Neural progenitor cell (in vitro differentiated cells): ENCODE measurements at regions not wholly inside any gene's neighbourhood (a gene's known extent, or its start where the extent isn't known, plus 50 kb on each side); places are given as distances from the start of the nearest gene placed in this dataset.

Experiments
- DNase-seq: peaks from one replicate; pipeline ENCODE4 v3.0.0-alpha.2; 2016; ENCODE audit warnings: low spot score
- H2AFZ ChIP-seq: fragments of 200-600 bp; sonication (generic); replicated peaks from 2 replicates; pipeline ENCODE4 v1.6.1; 2016; ENCODE audit warnings: antibody characterized with exemption
- H3F3A ChIP-seq: fragments of 200-600 bp; sonication (generic); 2 replicates; pipeline ENCODE4 v1.6.1; 2016; ENCODE audit warnings: antibody characterized with exemption, low read depth
- H3K27ac ChIP-seq: fragments of 200-600 bp; sonication (generic); 2 replicates; pipeline ENCODE4 v1.5.1; 2016; ENCODE audit warnings: mild to moderate bottlenecking
- H3K27me3 ChIP-seq: fragments of 200-600 bp; sonication (generic); 2 replicates; pipeline ENCODE4 v1.6.1; 2016; ENCODE audit warnings: mild to moderate bottlenecking, moderate library complexity
- H3K36me3 ChIP-seq: fragments of 200-600 bp; sonication (generic); 2 replicates; pipeline ENCODE4 v1.5.1; 2016
- H3K4me1 ChIP-seq: fragments of 200-600 bp; sonication (generic); 2 replicates; pipeline ENCODE4 v1.6.1; 2016; ENCODE audit warnings: mixed run types
- H3K4me2 ChIP-seq: fragments of 200-600 bp; sonication (generic); 2 replicates; pipeline ENCODE4 v1.6.1; 2016
- H3K4me3 ChIP-seq: fragments of 200-600 bp; sonication (generic); 2 replicates; pipeline ENCODE4 v1.5.1; 2016
- H3K79me2 ChIP-seq: fragments of 200-600 bp; sonication (generic); 2 replicates; pipeline ENCODE4 v1.6.1; 2016; ENCODE audit warnings: low read depth
- H3K9ac ChIP-seq: fragments of 200-600 bp; sonication (generic); 2 replicates; pipeline ENCODE4 v1.6.1; 2016
- H3K9me3 ChIP-seq: fragments of 200-600 bp; sonication (generic); 2 replicates; pipeline ENCODE4 v1.5.1; 2016; ENCODE audit warnings: low read depth
- H4K20me1 ChIP-seq: fragments of 200-600 bp; sonication (generic); 2 replicates; pipeline ENCODE4 v1.6.1; 2016; ENCODE audit warnings: low read depth
- H3K27ac Mint-ChIP-seq: 3 replicates; pipeline ENCODE4 v1.8.0; 2021; ENCODE audit warnings: mixed read lengths
- H3K27me3 Mint-ChIP-seq: 2 replicates; pipeline ENCODE4 v1.8.0; 2022; ENCODE audit warnings: low read depth, mild to moderate bottlenecking, inconsistent platforms, moderate library complexity, mixed read lengths; ENCODE audit not compliant: insufficient read depth
- H3K36me3 Mint-ChIP-seq: 3 replicates; pipeline ENCODE4 v1.8.0; 2021; ENCODE audit warnings: mixed read lengths
- H3K4me1 Mint-ChIP-seq: 3 replicates; pipeline ENCODE4 v1.8.0; 2021; ENCODE audit warnings: mixed read lengths
- H3K4me3 Mint-ChIP-seq: 3 replicates; pipeline ENCODE4 v1.8.0; 2021; ENCODE audit warnings: mild to moderate bottlenecking, moderate library complexity, mixed read lengths
- H3K9me3 Mint-ChIP-seq: 3 replicates; pipeline ENCODE4 v1.8.0; 2020; ENCODE audit warnings: mixed read lengths
- EZH2 ChIP-seq: fragments of 200-600 bp; sonication (generic); IDR thresholded peaks from 2 replicates; pipeline ENCODE4 v1.6.1; 2017; ENCODE audit warnings: antibody characterized with exemption, mild to moderate bottlenecking, moderate library complexity
- EZH2phosphoT487 ChIP-seq: fragments of 200-600 bp; sonication (generic); IDR thresholded peaks from 2 replicates; pipeline ENCODE4 v1.6.1; 2017; ENCODE audit warnings: antibody characterized with exemption
- TF ChIP-seq, protein P1 (sequence below): fragments of 200-600 bp; sonication (generic); IDR thresholded peaks from 2 replicates; pipeline ENCODE4 v1.5.1; 2017; ENCODE audit warnings: antibody characterized with exemption, mild to moderate bottlenecking

DNA sequence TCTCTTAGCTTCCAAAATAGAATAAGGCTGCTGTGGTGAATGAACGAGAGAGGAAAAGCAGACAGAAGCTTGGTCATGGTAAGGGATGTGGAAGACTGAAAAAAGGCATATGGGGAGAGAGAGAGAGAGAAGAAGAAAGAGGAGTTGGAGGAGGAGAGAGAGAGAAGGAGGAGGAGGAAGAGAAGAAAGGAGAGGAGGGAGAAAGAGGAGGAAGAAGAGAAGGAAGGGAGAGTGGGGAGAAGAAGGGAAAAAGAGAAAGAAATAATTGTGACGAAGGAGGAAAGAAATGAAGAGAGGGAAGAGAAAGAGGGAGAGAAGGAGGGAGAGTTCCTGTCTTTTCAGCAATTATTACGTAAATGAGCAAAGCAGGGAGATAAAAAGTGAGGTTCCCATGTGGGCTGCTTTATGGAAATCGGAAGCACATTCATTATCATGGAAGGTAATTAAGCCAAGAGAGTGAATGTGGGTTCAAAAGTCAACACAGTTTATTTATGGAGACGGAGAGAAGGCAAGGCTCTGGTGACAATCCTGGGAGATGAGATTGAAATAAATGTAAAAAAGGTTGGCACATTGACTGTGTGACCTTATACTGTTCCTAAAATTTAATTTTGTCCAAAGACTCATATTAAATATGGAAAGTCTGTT is 611.2 kb downstream of the KIF4B start:
- Histone ChIP-seq H3K9me3 (no peaks in the 10 kb centered on the region), H3K4me1 (peaks cover 18% of the 10 kb centered on the region), H3K4me2 (no peak overlapping the region), H3K27me3 (no peaks in the 10 kb centered on the region), H3K79me2 (no peaks in the 10 kb centered on the region), H3K27ac (no peak overlapping the region), H3K36me3 (no peaks in the 10 kb centered on the region), H2AFZ (no peak overlapping the region), H3K9ac (no peak overlapping the region), H3F3A (peaks cover 12% of the 10 kb centered on the region), H3K4me3 (no peak overlapping the region), H4K20me1 (no peaks in the 10 kb centered on the region)
- H3K36me3 Mint-ChIP-seq = no peaks in the 10 kb centered on the region
- peaks cover 22% of the 10 kb centered on the region for H3K4me1 Mint-ChIP-seq
- H3K27me3 Mint-ChIP-seq = peaks cover 8% of the 10 kb centered on the region
- no peaks in the 10 kb centered on the region for H3K9me3 Mint-ChIP-seq
- H3K4me3 Mint-ChIP-seq = no peak overlapping the region
- TF ChIP-seq EZH2 (no peak), EZH2phosphoT487 (no peak)
- TF ChIP-seq, protein P1, sequence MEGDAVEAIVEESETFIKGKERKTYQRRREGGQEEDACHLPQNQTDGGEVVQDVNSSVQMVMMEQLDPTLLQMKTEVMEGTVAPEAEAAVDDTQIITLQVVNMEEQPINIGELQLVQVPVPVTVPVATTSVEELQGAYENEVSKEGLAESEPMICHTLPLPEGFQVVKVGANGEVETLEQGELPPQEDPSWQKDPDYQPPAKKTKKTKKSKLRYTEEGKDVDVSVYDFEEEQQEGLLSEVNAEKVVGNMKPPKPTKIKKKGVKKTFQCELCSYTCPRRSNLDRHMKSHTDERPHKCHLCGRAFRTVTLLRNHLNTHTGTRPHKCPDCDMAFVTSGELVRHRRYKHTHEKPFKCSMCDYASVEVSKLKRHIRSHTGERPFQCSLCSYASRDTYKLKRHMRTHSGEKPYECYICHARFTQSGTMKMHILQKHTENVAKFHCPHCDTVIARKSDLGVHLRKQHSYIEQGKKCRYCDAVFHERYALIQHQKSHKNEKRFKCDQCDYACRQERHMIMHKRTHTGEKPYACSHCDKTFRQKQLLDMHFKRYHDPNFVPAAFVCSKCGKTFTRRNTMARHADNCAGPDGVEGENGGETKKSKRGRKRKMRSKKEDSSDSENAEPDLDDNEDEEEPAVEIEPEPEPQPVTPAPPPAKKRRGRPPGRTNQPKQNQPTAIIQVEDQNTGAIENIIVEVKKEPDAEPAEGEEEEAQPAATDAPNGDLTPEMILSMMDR = no peak
- H3K27ac Mint-ChIP-seq = no peak overlapping the region
- no peak for DNase-seq

DNA sequence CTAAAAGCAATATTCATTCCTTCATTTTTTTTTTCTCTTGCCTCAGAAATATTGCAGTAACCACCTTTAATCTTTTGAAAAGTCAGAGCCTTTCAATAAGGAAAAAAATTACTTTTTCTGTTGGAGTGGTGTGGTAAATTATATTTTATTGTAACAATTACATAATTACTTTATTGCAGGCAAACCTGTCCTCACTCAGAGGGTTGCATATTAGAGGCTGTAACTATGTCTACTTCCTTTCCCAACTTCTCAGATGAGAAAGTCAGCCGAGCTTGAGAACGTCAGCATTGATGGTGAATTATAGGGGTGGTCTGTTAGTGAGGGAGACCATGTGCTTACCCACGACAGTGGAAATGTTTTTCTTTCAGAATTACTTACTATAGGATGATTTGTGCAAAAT is 611.8 kb downstream of the KIF4B start:
- no peak for DNase-seq
- Histone ChIP-seq H3F3A (peaks cover 10% of the 10 kb centered on the region), H3K9ac (no peak overlapping the region), H3K4me2 (no peak overlapping the region), H3K4me3 (no peak overlapping the region), H3K36me3 (no peaks in the 10 kb centered on the region), H3K4me1 (peaks cover 15% of the 10 kb centered on the region), H3K79me2 (no peaks in the 10 kb centered on the region), H2AFZ (no peak overlapping the region), H4K20me1 (no peaks in the 10 kb centered on the region), H3K27ac (no peak overlapping the region), H3K9me3 (no peaks in the 10 kb centered on the region), H3K27me3 (no peaks in the 10 kb centered on the region)
- peaks cover 16% of the 10 kb centered on the region for H3K4me1 Mint-ChIP-seq
- H3K27ac Mint-ChIP-seq = no peak overlapping the region
- TF ChIP-seq EZH2 = no peak
- no peak overlapping the region for H3K4me3 Mint-ChIP-seq
- no peaks in the 10 kb centered on the region for H3K9me3 Mint-ChIP-seq
- H3K36me3 Mint-ChIP-seq = no peaks in the 10 kb centered on the region
- peaks cover 8% of the 10 kb centered on the region for H3K27me3 Mint-ChIP-seq

DNA sequence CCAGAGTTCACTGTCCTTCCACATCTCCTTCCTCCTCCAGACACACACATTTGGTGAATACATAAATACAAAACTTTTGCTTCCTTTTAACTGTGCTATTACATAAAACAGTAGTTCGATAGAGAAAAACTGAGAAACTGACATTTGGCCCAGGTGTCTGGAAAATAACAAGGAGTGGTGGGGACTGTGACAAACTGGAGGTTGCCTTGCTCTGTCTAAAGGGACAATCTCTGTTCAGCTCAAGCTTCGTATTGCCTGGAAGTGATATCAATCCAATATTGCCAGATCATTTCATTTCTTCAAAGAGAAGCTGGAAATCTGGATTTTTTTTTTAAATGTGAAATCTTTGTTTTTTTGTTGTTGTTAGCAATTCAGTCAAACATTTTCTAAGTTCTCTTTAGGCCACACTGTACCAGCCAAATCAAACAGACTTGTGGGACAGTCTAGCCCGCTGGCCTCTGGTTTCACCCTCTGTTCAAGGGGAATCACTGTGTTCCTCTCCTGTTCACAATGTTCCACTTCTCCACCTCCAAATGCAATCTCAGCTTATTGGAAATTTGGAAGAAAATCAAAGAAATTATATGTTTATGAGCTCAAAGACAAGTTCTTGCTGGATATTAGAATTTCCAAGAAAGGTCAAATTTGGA is 612.5 kb downstream of the KIF4B start:
- Histone ChIP-seq H2AFZ (no peak overlapping the region), H3K4me1 (peaks cover 8% of the 10 kb centered on the region), H3K79me2 (no peaks in the 10 kb centered on the region), H3K27ac (no peak overlapping the region), H3K4me3 (no peak overlapping the region), H3K9ac (no peak overlapping the region), H4K20me1 (no peaks in the 10 kb centered on the region), H3K9me3 (no peaks in the 10 kb centered on the region), H3K4me2 (no peak overlapping the region), H3K36me3 (no peaks in the 10 kb centered on the region), H3F3A (peaks cover 4% of the 10 kb centered on the region), H3K27me3 (no peaks in the 10 kb centered on the region)
- peaks cover 5% of the 10 kb centered on the region for H3K27me3 Mint-ChIP-seq
- no peak overlapping the region for H3K4me3 Mint-ChIP-seq
- peaks cover 9% of the 10 kb centered on the region for H3K4me1 Mint-ChIP-seq
- H3K36me3 Mint-ChIP-seq = no peaks in the 10 kb centered on the region
- no peak overlapping the region for H3K27ac Mint-ChIP-seq
- TF ChIP-seq EZH2 (no peak), EZH2phosphoT487 (no peak)
- TF ChIP-seq, protein P1 = no peak
- no peak for DNase-seq
- no peaks in the 10 kb centered on the region for H3K9me3 Mint-ChIP-seq

DNA sequence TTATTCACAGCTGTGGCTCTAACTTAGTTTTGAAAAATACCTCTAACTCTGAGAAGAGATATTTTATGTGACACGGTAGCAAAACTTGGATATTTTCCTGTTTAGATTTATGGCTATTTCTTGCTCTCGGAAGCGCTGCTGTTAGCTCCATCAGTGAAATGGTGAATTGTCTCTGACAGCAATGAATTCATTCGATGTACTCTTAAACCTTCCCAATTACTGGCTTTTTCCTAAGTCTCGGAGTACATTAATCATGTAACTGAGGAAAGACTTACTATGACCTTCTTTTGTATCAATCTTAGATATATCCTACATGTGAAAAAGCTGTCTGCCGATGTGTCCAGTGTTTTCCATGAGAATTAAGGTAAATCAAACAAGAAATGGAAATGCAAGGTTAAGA is 613.0 kb downstream of the KIF4B start:
- H3K79me2 ChIP-seq = no peaks in the 10 kb centered on the region
- H3K27me3 ChIP-seq = no peaks in the 10 kb centered on the region
- H3K4me3 ChIP-seq = no peak overlapping the region
- peaks cover 2% of the 10 kb centered on the region for H3K4me1 ChIP-seq
- no peak overlapping the region for H3K4me2 ChIP-seq
- H3K4me3 Mint-ChIP-seq = no peak overlapping the region
- H3K27ac ChIP-seq = no peak overlapping the region
- no peak overlapping the region for H2AFZ ChIP-seq
- no peak for DNase-seq
- H4K20me1 ChIP-seq = no peaks in the 10 kb centered on the region
- H3K9me3 ChIP-seq = no peaks in the 10 kb centered on the region
- H3K4me1 Mint-ChIP-seq = peaks cover 3% of the 10 kb centered on the region
- peaks cover 4% of the 10 kb centered on the region for H3K27me3 Mint-ChIP-seq
- H3K9me3 Mint-ChIP-seq = no peaks in the 10 kb centered on the region
- H3F3A ChIP-seq = no peaks in the 10 kb centered on the region
- no peak overlapping the region for H3K27ac Mint-ChIP-seq
- no peaks in the 10 kb centered on the region for H3K36me3 ChIP-seq
- TF ChIP-seq, protein P1 = no peak
- TF ChIP-seq EZH2phosphoT487 (no peak), EZH2 (no peak)
- H3K9ac ChIP-seq = no peak overlapping the region
- H3K36me3 Mint-ChIP-seq = no peaks in the 10 kb centered on the region
